Activated CD8-positive, alpha-beta memory T cell treated with anti-CD3 and anti-CD28 coated beads for 24 hours (primary cell): ENCODE measurements at regions not wholly inside any gene's neighbourhood (a gene's known extent, or its start where the extent isn't known, plus 50 kb on each side); places are given as distances from the start of the nearest gene placed in this dataset.
"Not testable (repeated sequence)": the region's sequence is repeated elsewhere in the genome, so short reads cannot be mapped to it uniquely, and the experiment has no call there.

Source experiments
- DNase-seq: peaks from one replicate; pipeline ENCODE4 v3.0.0-alpha.2; 2020

- no peak for DNase-seq
These were observed 130.2 kb upstream of the HMGA2 start for GRCh38 chr12:65694130-65694529.

GRCh38 chr12:65695113-65695865, 129.0 kb upstream of the HMGA2 start:
- no peak for DNase-seq

GRCh38 chr12:65696227-65696626, 128.1 kb upstream of the HMGA2 start:
- DNase-seq, result no peak

- no peak for DNase-seq
These were observed 125.0 kb upstream of the HMGA2 start for GRCh38 chr12:65699251-65699650.

- DNase-seq, result no peak
These were observed 121.1 kb upstream of the HMGA2 start for GRCh38 chr12:65703176-65703575.

- DNase-seq, result no peak
These were observed 118.9 kb upstream of the HMGA2 start for GRCh38 chr12:65705380-65705876.

GRCh38 chr12:65707051-65707450, 117.2 kb upstream of the HMGA2 start:
- DNase-seq, result no peak

- DNase-seq, result no peak
These were observed 111.9 kb upstream of the HMGA2 start for GRCh38 chr12:65712260-65713004.

- no peak for DNase-seq
These were observed 108.3 kb upstream of the HMGA2 start for GRCh38 chr12:65715961-65716360.

GRCh38 chr12:65720136-65721130, 103.8 kb upstream of the HMGA2 start:
- no peak for DNase-seq

- DNase-seq, result no peak
These were observed 102.6 kb upstream of the HMGA2 start for GRCh38 chr12:65721541-65722190.

- DNase-seq, result no peak
These were observed 98.9 kb upstream of the HMGA2 start for GRCh38 chr12:65725376-65725775.

GRCh38 chr12:65728455-65728847, 95.8 kb upstream of the HMGA2 start:
- DNase-seq, result no peak

- DNase-seq, result no peak
These were observed 95.2 kb upstream of the HMGA2 start for GRCh38 chr12:65728848-65729793.

GRCh38 chr12:65731771-65732170, 92.5 kb upstream of the HMGA2 start:
- no peak for DNase-seq

GRCh38 chr12:65733643-65734042, 90.6 kb upstream of the HMGA2 start:
- DNase-seq, result not testable (repeated sequence)

GRCh38 chr12:65734226-65734625, 90.1 kb upstream of the HMGA2 start:
- no peak for DNase-seq

- no peak for DNase-seq
These were observed 84.7 kb upstream of the HMGA2 start for GRCh38 chr12:65739606-65740005.

GRCh38 chr12:65740506-65740872, 83.8 kb upstream of the HMGA2 start:
- DNase-seq, result no peak

GRCh38 chr12:65740873-65741600, 83.2 kb upstream of the HMGA2 start:
- peak; percentile 84 for DNase-seq

- DNase-seq, result peak; percentile 60
These were observed 82.6 kb upstream of the HMGA2 start for GRCh38 chr12:65741656-65742017.
